NCI-H2227 treated with DMSO at 0.1 percent for 48 hours (cell line): ENCODE measurements at regions not wholly inside any gene's neighbourhood (a gene's known extent, or its start where the extent isn't known, plus 50 kb on each side); places are given as distances from the start of the nearest gene placed in this dataset.
"Not testable (repeated sequence)": the region's sequence is repeated elsewhere in the genome, so short reads cannot be mapped to it uniquely, and the experiment has no call there.

ENCODE experiments used
- DNase-seq: peaks from one replicate; lab custom pipeline; 2025; lab: John Stamatoyannopoulos, UW

DNA sequence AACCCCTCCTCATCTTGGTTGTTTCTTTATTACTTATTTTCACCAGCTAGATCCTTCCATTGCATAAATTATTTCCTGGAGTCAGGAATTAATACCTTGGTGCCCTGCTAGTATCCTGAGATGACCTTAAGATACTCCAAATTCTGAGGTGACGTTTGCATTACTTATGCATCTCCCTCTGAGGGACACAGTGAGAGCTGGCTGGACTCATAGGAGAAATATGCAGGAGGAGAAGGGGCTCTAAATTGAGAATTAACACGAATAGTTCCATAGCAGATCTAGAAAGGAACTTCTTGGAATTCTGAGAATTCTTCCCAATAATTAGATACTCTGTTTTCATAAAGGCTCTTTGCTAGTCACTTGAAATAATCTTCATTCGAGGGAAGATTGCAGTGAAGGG lies 310.6 kb upstream of the ZEB2 start:
- no peak for DNase-seq

DNA sequence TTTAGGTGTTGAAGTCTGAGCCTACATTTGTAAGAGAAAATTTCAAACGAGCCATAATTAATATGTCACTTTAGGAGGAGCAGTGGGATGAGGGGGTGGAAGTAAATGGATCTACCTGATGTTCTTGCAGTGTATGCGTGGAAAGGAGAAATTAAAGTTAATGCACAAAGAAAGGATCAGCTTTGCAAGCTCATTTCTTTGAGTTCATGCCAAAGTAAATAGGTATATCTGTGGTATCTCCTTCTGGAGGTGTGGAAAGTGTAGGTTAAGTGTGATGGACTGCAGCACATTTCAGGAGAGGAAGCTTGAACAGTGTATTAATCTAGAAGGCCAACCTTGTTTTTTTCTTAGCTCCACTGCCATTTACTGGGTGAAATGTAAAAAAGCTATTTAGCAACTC lies 307.5 kb upstream of the ZEB2 start:
- DNase-seq, result no peak

DNA sequence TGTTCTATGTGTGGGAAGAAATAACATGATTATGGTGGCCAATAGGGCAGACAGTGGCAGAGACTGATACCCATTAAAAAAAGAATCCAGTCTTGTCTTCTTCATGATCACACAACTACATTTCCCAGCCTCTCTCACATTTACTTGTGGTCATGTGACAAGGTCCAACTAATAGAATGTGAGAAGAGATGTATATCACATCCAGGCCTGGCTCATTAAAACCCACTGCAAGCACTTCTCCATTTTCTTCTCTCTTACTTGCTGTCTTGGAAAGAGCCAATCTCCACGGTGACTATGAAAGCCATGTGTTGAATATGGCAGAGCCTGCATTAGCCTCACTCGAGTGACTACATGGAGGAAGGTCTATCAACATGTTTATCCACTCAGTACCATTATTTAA lies 306.2 kb upstream of the ZEB2 start:
- DNase-seq, result no peak

DNA sequence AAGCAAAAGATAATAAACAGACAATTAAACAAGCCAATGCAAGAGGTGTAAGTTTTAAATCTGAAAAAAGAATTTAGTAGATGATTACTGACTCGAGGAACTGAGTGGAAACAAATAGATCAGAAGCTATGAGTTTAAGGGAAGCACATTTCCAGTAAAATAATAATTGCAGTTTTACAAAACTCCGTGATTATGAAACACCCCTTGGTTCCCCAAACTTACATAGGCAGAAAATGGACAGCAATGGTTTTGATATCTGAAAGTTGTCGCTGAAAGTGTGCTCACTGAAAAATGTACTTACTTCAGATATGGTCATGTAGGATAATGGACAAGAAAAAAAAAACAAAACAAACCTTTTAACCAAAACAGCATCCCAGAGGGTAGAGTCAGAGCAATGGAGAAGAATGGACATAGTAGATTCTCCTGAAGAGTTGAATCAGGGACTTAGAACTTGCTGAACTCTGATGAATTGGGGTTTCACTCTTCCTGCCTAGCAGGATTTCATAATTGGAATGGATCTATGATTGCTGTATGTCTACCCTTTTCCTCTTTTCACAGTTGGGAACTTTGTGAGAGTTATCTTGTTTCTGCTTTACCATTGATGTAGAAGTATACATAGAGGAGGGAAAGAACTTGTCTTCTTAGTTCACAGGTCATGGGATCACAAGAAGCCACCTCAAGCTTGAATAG lies 305.6 kb upstream of the ZEB2 start:
- DNase-seq, result no peak

DNA sequence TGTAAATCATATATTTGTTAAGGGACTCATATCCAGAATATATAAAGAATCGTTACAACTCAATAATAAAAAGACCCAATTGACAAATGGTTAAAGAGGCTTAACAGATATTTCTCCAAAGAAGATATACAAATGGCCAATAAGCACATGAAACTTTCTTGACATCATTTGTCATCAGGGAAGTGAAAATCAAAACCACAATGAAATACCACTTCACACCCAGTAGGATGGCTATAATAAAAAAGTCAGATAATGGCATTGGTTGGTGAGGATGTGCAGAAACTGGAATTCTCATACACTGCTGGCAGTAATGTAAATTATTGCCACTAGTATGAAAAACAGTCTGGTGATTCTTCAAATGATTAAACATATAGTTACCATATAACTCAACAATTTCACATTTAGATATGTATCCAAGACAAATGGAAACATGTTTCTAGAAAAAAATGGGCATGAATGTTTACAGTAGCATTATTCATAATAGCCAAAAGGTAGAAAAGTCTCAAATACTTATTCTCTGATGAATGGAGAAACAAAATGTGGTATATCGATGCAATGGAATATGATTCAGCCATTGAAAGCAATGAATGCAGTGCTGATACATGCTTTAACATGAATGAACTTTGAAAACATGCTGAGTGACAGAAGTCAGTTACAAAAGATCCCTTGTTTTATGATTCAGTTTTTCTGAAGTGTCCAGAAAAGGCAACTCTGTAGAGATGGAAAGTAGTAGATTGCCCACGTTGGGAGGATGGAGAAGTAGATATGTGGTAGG lies 304.6 kb upstream of the ZEB2 start:
- DNase-seq, result no peak

DNA sequence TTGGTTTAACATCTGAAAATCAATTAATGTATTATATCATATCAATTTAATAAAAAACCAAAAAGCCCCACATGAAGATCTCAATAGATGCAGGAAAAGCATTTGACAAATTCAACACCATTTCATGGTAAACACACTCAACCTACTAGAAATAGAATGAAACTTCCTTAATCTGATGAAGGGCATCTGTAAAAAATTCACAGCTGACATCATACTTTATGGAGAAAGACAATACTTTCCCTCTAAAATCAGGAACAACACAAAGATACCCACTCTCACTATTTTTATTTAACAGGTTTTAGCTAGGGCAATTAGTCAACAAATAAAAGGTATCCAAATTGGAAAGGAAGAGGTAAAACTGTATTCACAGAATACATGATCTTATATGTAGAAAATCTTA lies 303.0 kb upstream of the ZEB2 start:
- no peak for DNase-seq

DNA sequence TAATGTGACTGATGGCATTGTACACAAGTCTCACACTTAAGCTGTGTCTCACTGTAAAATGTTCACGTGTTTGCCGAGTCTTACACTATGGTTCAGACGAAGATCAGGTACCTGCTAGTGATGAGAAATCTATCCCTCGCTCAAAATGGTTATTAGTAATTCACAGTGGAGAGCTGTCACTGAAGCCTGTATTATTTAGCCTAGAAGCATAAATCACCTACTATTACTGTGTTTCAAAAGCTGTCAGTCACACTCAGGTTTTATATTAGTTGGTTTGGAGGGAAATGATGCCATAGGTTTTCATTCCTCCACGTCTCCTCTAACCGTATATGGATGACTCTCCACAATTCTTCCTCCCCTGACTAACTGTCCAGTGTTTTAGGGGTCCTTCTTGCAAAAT lies 292.4 kb upstream of the ZEB2 start:
- no peak for DNase-seq

DNA sequence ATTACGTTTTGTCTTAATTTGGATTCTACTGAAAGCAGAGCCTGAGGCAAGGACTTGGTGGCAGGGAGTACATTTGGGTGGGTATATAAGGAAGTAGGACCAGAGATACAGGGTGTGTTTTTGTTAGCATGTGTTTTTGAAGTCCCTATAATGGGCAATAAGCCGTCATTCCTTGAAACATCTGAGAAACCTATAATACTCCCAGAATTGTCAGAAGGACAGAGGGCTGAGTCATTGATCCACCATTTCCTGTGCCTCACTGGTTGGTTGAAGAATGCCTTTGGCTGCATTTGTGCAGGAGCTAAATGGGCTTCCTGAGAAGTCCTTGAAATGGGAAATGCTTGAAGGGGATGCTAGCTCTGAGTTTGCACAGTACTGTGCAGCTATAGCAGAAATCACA lies 281.8 kb upstream of the ZEB2 start:
- DNase-seq, result no peak

DNA sequence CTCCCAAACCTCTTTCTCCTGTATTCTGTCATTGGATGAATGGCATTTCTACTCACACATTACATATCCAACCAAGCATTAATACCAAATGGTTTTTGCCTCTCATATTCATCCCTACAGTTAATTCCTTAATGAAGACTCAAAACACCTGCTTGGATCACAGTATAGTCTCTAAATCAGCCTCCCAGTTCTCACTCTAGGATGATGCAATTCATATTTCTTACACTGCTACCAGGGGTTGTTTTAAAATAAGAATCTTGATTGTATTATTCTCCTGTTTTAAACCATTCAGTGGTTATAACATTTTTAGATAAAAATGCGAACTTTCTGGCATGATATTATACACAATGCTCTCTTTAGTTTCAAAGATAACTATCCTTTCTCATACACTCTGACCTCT lies 281.4 kb upstream of the ZEB2 start:
- no peak for DNase-seq

DNA sequence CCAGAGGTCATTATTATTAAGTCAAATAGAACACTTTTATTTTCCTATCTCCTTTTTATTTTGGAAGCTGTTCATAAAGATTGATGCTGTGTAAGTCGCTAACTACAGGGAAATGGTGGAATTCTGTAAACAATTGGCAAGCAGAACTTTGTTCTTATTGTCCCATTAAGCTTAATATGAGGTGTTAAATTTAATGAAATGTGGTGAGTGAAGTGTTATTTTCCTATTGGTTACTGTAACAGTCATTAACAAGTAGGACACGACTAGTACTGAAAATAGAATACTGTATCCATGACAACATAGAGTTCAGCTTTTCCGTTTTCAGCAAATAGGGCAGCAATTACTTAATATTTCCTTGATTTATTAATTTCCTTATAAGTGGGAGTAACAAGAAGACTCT lies 279.1 kb upstream of the ZEB2 start:
- DNase-seq, result no peak

DNA sequence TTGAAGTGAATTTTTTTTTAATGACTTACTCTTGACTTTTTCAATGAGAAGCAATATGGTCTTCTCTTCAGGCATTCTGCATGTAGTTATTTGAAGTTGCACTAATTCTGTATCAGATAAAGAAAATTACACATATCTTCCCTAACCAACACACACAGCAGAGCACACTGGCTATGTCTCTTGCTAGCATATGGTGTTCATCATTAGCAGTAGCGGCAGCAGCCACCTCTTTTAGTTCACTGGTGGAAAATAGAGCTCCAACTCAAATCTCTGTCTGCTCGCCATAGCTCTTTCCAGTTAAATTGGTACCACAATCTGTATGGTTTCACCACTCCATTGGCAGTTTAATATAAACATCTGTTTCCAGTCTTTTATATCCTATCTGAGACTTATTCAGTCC lies 278.1 kb upstream of the ZEB2 start:
- no peak for DNase-seq

DNA sequence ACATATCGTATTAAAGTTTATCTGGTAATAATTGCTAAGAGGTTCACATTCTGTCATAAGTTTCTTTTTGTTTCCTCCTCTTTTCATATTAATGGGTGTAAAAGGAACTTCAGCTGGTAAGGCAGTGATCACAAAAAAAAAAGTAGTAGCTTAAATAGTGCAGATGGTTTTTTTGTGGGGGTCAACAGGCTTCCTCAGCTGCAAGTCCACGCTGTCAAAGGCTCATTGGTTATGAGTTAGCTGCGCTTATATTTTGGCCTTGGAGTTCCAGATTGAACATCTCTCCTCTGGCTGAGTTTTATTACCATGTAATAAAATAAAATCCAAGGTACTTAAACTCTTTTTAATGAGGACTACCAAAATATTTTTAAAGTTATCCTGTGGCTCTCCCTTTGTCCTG lies 277.0 kb upstream of the ZEB2 start:
- DNase-seq, result no peak

DNA sequence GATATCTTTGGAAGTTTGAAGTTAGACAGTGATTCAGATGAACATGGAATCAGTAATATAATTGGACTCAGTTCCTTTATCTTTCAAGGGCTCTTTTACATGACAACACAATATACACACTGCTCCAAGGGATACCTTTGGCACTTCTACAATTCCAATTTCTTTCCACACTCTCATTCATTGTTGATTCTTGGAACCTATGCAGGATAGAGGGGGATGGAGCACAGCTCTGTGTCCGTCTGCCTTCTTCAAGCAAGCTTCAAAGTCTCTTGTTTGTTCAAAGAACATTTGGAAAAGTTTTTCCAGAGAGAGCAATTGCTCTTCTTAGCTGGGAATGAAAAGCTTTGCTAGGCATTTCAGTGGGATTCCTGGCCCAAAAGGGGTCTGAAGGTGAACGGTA lies 276.2 kb upstream of the ZEB2 start:
- no peak for DNase-seq

DNA sequence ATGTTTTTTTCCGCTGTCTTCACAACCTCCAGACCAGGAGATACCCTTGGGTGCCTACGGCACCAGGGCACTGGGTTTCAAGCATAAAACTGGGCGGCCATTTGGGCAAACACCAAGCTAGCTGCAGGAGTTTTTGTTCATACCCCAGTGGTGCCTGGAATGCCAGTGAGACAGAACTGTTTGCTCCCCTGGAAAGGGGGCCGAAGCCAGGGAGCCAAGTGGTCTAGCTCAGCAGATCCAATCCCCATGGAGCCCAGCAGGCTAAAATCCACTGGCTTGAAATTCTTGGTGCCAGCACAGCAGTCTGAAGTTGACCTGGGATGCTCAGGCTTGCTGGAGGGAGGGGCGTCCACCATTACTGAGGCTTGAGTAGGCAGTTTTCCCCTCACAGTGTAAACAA lies 265.3 kb upstream of the ZEB2 start:
- DNase-seq, result no peak

DNA sequence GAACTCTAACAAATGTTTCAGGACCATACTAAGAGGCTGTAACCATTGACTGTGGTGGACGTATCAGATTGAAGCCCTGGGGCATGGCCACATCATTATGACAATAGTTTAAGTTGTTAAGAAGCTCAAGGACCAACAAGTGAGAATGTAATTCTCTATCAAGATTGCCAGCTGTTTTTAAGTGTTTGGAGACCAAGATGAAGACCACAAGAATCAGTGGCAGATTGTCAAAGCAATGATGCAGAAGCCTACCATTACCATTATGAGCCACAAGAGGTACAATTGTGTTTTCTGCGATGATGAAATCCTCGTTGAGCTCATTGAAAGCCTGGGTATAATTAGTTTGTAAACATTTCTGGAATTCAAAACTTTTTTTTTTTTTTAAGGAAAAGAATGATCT lies 261.1 kb upstream of the ZEB2 start:
- DNase-seq, result no peak

DNA sequence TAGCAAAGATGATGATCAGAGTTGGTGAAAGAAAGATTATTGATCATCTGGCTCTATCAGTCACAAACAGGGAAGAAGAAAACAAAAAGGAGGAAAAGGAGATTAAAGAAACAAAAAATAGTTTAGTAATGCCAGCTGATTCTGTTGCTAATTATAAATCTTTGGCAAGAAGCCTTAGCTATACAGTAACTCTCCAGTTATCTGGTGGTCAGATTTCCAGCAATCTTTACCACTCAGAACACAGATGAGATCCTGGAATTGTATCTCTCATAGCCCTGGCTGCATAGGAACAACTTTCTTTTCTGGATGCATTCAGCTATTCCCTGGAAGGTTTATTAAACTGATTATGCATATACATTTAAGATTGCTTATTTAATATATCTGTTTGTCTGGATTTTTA lies 256.8 kb upstream of the ZEB2 start:
- no peak for DNase-seq

DNA sequence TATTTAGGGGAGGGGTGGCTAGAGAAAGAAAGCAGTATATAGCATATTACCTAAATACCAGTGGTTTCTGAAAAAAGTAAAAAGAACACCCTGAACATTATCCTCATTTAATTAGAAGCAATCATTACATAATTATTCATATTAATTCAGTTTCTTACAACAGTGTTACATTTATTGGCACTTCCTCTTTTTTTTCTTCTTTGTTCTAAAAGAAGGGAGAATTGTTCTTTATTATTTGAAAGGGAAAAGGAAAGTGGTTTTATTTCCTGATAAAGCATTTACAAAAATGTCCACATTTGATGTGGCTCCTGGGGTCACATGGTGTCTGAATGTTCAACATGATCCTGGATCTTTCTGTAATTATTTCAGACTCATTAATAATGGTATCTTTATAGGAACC lies 254.9 kb upstream of the ZEB2 start:
- DNase-seq, result no peak

DNA sequence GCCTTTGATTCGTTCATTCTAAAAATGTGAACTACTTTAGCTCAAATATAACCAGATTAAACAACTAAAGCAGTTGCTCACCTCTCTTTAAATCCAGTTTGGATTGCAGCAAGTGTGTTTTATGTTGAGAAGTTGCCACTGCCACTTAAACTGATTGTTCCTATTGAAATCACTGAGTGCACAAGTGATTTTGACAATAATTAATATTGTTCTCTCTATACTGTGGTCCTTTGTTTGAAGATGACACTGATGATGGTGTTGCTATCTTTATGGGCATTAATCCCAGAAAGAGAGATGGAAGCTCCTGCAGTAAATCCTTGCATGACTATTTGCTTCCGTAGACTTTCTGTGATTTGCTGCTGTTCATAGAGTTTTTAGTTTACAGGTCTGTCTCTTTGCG lies 251.4 kb upstream of the ZEB2 start:
- no peak for DNase-seq

DNA sequence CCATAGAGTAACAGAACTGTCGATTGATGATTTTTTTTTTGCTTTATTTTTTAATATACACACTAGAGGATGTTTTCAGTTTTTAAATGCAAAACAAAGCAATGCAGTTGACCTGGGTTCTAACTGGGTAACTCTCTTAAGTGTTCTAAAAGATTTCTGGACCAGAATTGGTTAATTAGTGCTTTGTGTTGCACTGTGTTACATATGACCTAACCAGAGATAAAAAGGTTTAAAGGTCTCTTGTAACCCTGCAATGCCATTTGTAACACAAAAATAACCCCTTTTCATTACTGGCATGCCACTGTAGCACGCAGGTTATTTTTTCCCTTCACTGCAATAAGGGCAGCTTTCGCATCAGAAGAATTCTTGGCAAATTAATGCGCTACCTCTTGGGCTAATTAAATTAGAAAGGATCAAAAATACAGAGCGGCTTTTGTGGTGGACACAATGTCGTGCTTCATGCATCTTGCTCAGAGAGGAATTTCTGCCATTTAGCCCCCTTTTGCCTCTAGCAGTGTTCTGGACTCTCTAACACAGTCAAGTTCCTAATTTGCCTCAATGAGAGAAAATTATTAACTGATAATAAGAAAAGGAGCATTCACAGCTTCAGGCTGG lies 250.8 kb upstream of the ZEB2 start:
- DNase-seq, result no peak

DNA sequence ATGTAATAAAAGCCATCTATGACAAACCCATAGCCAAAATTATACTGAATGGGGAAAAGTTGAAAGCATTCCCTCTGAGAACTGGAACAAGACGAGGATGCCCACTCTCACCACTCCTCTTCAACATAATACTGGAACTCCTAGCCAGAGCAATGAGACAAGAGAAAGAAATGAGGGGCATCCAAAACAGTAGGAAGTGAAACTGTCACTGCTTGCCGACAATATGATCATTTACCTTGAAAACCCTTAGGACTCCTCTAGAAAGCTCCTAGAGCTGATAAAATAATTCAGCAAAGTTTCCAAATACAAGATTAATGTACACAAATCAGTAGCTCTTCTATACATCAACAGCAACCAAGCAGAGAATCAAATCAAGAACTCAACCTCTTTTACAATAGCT lies 241.0 kb upstream of the ZEB2 start:
- not testable (repeated sequence) for DNase-seq

DNA sequence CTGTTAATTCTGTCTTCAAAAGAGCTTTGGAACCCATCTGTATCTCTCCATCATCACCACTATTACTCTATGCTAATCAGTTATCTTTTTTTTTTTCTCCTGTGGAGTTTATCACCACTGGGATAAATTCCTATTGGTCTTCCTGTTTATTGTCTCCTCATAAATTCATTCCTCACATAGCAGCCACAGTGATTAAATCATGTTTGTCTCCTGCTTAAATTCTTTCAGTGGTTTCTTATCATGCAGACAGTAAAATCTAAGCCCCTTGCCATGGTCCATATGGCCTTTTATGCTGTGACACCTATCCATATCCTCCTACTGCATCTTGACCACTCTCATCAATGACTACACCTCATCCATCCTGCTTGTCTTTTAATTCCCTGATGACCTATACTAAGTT lies 239.8 kb upstream of the ZEB2 start:
- no peak for DNase-seq

DNA sequence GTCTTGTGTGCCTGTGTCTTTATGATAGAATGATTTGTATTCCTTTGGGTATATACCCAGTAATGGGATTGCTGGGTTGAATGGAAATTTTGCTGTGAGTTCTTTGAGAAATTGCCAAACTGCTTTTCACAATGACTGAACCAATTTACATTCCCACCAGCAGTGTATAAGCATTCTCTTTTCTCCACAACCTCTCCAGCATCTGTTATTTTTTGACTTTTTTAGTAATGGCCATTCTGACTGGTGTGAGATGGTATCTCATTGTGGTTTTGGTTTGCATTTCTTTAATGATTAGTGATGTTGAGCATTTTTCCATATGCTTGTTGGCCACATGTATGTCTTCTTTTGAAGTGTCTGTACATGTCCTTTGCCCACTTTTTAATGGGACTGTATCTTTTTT lies 238.3 kb upstream of the ZEB2 start:
- DNase-seq, result not testable (repeated sequence)

DNA sequence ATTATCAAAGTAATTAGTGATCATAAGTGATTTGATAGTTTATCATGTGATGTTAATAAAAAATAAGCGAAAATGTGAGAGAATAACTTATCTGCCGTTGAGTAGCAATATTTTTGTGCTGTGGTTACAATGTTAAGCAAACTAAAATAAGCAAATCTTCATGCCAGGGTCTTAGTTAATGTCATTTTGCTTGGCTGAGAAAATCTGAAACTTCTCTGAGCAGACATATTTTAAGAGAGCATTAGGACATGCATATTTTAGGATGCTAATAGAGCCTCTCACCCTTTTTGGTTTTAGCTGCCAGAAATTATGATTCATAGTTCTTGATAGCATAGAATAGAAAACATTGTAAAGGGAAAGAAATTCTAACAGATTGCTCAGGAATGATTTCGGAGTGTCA lies 233.5 kb upstream of the ZEB2 start:
- no peak for DNase-seq
